ENCODE measurements at regions not wholly inside any gene's neighbourhood (a gene's known extent, or its start where the extent isn't known, plus 50 kb on each side); places are given as distances from the start of the nearest gene placed in this dataset.

GRCh38 chr21:32103361-32103760 is 175.5 kb downstream of the MIS18A start:
- DNase-seq: no peak
- intact Hi-C loops (cut with micrococcal nuclease; ENCODE audit: unreplicated experiment): no loop called here
- CTCF ChIA-PET: no interaction called here
- Mint-ChIP-seq H3K9me3 (ENCODE audit: low read depth, unreplicated experiment) (no peaks in the 10 kb centered on the region), H3K4me3 (ENCODE audit: low read depth, unreplicated experiment) (no peak overlapping the region), H3K27ac (ENCODE audit: unreplicated experiment) (no peak overlapping the region), H3K4me1 (ENCODE audit: low read depth, unreplicated experiment) (no peaks in the 10 kb centered on the region), H3K27me3 (ENCODE audit: unreplicated experiment) (peaks cover 86% of the 10 kb centered on the region), H3K36me3 (ENCODE audit: insufficient read depth, unreplicated experiment) (no peaks in the 10 kb centered on the region)
- BruUV-seq (replicated peaks): no TSS peak
- TF ChIP-seq CTCF (IDR thresholded peaks at IDR 0.05; ENCODE audit: unreplicated experiment): no peak

- Mint-ChIP-seq H3K4me3 (ENCODE audit: low read depth, unreplicated experiment) (no peak overlapping the region), H3K4me1 (ENCODE audit: low read depth, unreplicated experiment) (no peaks in the 10 kb centered on the region), H3K36me3 (ENCODE audit: insufficient read depth, unreplicated experiment) (no peaks in the 10 kb centered on the region), H3K27me3 (ENCODE audit: unreplicated experiment) (peaks cover 88% of the 10 kb centered on the region), H3K27ac (ENCODE audit: unreplicated experiment) (no peak overlapping the region), H3K9me3 (ENCODE audit: low read depth, unreplicated experiment) (no peaks in the 10 kb centered on the region)
- CTCF ChIA-PET: no interaction called here
- no peak for TF ChIP-seq CTCF (IDR thresholded peaks at IDR 0.05; ENCODE audit: unreplicated experiment)
- intact Hi-C loops (cut with micrococcal nuclease; ENCODE audit: unreplicated experiment): no loop called here
- no peak for DNase-seq
- BruUV-seq (replicated peaks): no TSS peak
These were observed 176.4 kb downstream of the MIS18A start for GRCh38 chr21:32102426-32102825.

- CTCF ChIA-PET: no interaction called here
- H3K27me3 Mint-ChIP-seq (ENCODE audit: unreplicated experiment): peaks cover 76% of the 10 kb centered on the region
- no peak for DNase-seq
- intact Hi-C loops (cut with micrococcal nuclease; ENCODE audit: unreplicated experiment): no loop called here
- TF ChIP-seq CTCF (IDR thresholded peaks at IDR 0.05; ENCODE audit: unreplicated experiment): no peak
- H3K36me3 Mint-ChIP-seq (ENCODE audit: insufficient read depth, unreplicated experiment): no peaks in the 10 kb centered on the region
- H3K9me3 Mint-ChIP-seq (ENCODE audit: low read depth, unreplicated experiment): no peaks in the 10 kb centered on the region
- H3K4me3 Mint-ChIP-seq (ENCODE audit: low read depth, unreplicated experiment): no peak overlapping the region
- BruUV-seq (replicated peaks): no TSS peak
- no peaks in the 10 kb centered on the region for H3K4me1 Mint-ChIP-seq (ENCODE audit: low read depth, unreplicated experiment)
- no peak overlapping the region for H3K27ac Mint-ChIP-seq (ENCODE audit: unreplicated experiment)
These were observed 177.6 kb downstream of the MIS18A start for GRCh38 chr21:32101277-32101676.

DNA sequence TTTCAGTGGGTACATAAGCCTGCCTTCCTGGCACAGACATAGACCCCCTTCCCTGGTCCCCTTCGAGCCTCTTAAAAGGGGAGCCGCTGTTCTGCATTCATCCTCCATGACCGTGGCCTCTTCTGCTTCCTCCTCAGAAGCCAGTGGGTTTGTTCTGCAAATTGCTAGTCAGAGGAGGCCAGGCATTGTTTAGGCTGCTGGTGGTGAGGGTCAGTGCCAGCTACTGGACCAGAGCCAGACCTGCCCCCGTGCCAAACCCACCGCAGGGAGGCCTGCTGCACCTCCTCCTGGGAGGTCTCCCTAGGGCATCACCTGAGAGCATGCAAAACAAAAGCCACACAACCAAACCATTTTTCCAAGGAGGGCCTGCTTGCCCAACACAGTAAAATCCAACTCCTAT is 178.4 kb downstream of the MIS18A start:
- DNase-seq: no peak
- no TSS peak for BruUV-seq (replicated peaks)
- no peak for TF ChIP-seq CTCF (IDR thresholded peaks at IDR 0.05; ENCODE audit: unreplicated experiment)
- CTCF ChIA-PET: no interaction called here
- intact Hi-C loops (cut with micrococcal nuclease; ENCODE audit: unreplicated experiment): no loop called here
- no peak overlapping the region for H3K27ac Mint-ChIP-seq (ENCODE audit: unreplicated experiment)
- no peaks in the 10 kb centered on the region for H3K9me3 Mint-ChIP-seq (ENCODE audit: low read depth, unreplicated experiment)
- no peaks in the 10 kb centered on the region for H3K36me3 Mint-ChIP-seq (ENCODE audit: insufficient read depth, unreplicated experiment)
- peaks cover 68% of the 10 kb centered on the region for H3K27me3 Mint-ChIP-seq (ENCODE audit: unreplicated experiment)
- no peak overlapping the region for H3K4me3 Mint-ChIP-seq (ENCODE audit: low read depth, unreplicated experiment)
- no peaks in the 10 kb centered on the region for H3K4me1 Mint-ChIP-seq (ENCODE audit: low read depth, unreplicated experiment)
